Osteocyte (in vitro differentiated cells): ENCODE measurements at regions not wholly inside any gene's neighbourhood (a gene's known extent, or its start where the extent isn't known, plus 50 kb on each side); places are given as distances from the start of the nearest gene placed in this dataset.

Source experiments
- DNase-seq: peaks from one replicate; pipeline ENCODE4 v3.0.0; 2021; ENCODE audit warnings: mixed read lengths; ENCODE audit not compliant: unreplicated experiment; ENCODE audit errors: extremely low spot score
- H3K27ac Mint-ChIP-seq: one replicate; pipeline ENCODE4 v1.8.0; 2021; ENCODE audit warnings: mild to moderate bottlenecking, mixed read lengths; ENCODE audit not compliant: unreplicated experiment
- H3K27me3 Mint-ChIP-seq: one replicate; pipeline ENCODE4 v1.8.0; 2021; ENCODE audit warnings: mixed read lengths; ENCODE audit not compliant: unreplicated experiment
- H3K36me3 Mint-ChIP-seq: one replicate; pipeline ENCODE4 v1.8.0; 2021; ENCODE audit warnings: mixed read lengths; ENCODE audit not compliant: unreplicated experiment
- H3K4me1 Mint-ChIP-seq: one replicate; pipeline ENCODE4 v1.8.0; 2021; ENCODE audit warnings: mixed read lengths; ENCODE audit not compliant: unreplicated experiment
- H3K4me3 Mint-ChIP-seq: one replicate; pipeline ENCODE4 v1.8.0; 2021; ENCODE audit warnings: mild to moderate bottlenecking, moderate library complexity, mixed read lengths; ENCODE audit not compliant: unreplicated experiment
- H3K9me3 Mint-ChIP-seq: one replicate; pipeline ENCODE4 v1.8.0; 2021; ENCODE audit warnings: mixed read lengths; ENCODE audit not compliant: unreplicated experiment
- CTCF ChIP-seq: fragments of 200-600 bp; sonication (generic); IDR thresholded peaks from 2 replicates; pipeline ENCODE4 v1.5.0; 2021; ENCODE audit warnings: antibody characterized with exemption, mild to moderate bottlenecking, moderate library complexity

GRCh38 chr2:128380961-128381938 is 62.6 kb upstream of the HS6ST1 start:
- no peaks in the 10 kb centered on the region for H3K36me3 Mint-ChIP-seq
- no peak overlapping the region for H3K27ac Mint-ChIP-seq
- H3K4me1 Mint-ChIP-seq, result peaks cover 26% of the 10 kb centered on the region
- no peaks in the 10 kb centered on the region for H3K9me3 Mint-ChIP-seq
- no peaks in the 10 kb centered on the region for H3K27me3 Mint-ChIP-seq
- no peak overlapping the region for H3K4me3 Mint-ChIP-seq
- DNase-seq, result no peak
- TF ChIP-seq CTCF, result no peak

DNA sequence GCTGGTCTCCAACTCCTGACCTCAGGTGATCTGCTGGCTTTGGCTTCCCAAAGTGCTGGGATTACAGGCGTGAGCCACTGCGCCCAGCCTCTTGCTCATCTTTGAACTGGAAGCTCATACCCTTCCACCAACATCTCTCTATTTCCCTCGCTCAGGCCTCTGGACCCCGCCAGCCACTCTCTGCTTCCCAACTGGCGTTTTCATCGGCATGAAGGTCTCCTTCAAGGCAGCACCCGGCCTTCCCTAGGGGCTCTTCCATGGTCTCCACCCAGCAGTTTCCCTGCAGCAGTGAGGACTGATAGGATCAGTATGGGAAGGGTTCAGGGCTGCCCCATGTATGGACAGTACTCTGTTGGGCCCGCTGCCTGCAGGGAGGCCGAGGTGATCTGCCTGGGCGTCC is 65.8 kb upstream of the HS6ST1 start:
- DNase-seq, result no peak
- TF ChIP-seq CTCF, result no peak
- no peaks in the 10 kb centered on the region for H3K36me3 Mint-ChIP-seq
- H3K9me3 Mint-ChIP-seq, result no peaks in the 10 kb centered on the region
- H3K27ac Mint-ChIP-seq, result no peak overlapping the region
- H3K4me3 Mint-ChIP-seq, result no peak overlapping the region
- H3K4me1 Mint-ChIP-seq, result peaks cover 15% of the 10 kb centered on the region
- H3K27me3 Mint-ChIP-seq, result no peaks in the 10 kb centered on the region

DNA sequence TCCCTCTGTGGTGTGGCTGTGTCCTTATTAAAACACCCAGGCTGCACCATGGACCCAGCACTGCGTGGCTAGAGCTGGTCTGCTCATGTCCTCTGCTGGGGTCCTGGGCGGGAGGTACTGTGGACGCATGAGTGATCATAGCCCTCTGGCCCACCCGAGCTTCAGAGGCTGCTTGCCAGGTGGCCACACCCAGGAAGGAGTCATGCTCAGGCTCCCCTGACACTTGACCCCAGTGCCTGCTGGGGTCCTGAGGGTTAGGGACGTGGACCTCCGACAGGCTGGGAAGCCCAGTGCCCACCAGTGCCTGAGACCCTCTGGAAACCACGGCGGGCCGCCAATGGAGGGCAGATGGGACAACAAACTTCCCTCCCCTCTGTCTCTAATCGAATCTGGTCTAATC is 66.3 kb upstream of the HS6ST1 start:
- Mint-ChIP-seq H3K4me3 (no peak overlapping the region), H3K36me3 (no peaks in the 10 kb centered on the region), H3K27me3 (no peaks in the 10 kb centered on the region), H3K4me1 (peaks cover 16% of the 10 kb centered on the region), H3K9me3 (no peaks in the 10 kb centered on the region), H3K27ac (no peak overlapping the region)
- TF ChIP-seq CTCF, result no peak
- no peak for DNase-seq

GRCh38 chr2:128385365-128385764 is 66.7 kb upstream of the HS6ST1 start:
- Mint-ChIP-seq H3K36me3 (no peaks in the 10 kb centered on the region), H3K27me3 (no peaks in the 10 kb centered on the region), H3K4me1 (peaks cover 16% of the 10 kb centered on the region), H3K27ac (no peak overlapping the region), H3K9me3 (no peaks in the 10 kb centered on the region), H3K4me3 (no peak overlapping the region)
- TF ChIP-seq CTCF, result no peak
- no peak for DNase-seq

DNA sequence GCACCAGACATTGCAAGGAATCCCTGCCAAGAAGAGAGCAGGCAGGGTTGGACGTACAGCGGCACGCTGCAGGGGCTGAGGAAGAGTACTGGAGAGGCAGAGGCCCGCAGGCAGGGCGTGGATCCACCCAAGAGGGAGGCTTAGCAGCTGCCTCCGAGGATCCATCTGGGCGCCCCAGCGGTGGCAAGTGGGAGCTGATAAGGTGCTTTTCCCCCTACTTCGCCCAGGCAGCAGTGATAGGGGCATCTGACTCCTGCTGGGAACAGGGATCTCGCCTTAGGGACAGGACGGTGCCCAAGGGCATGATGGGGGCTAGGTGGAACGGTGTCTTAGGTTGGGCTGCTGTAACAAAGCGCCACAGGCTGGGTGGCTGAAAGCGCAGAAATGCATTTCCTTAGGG is 67.4 kb upstream of the HS6ST1 start:
- DNase-seq, result no peak
- peaks cover 12% of the 10 kb centered on the region for H3K4me1 Mint-ChIP-seq
- TF ChIP-seq CTCF, result no peak
- H3K27me3 Mint-ChIP-seq, result no peaks in the 10 kb centered on the region
- no peaks in the 10 kb centered on the region for H3K9me3 Mint-ChIP-seq
- H3K4me3 Mint-ChIP-seq, result no peak overlapping the region
- no peaks in the 10 kb centered on the region for H3K36me3 Mint-ChIP-seq
- no peak overlapping the region for H3K27ac Mint-ChIP-seq
